Body of pancreas (tissue), 4 donors: ENCODE measurements at regions not wholly inside any gene's neighbourhood (a gene's known extent, or its start where the extent isn't known, plus 50 kb on each side); places are given as distances from the start of the nearest gene placed in this dataset.

Experiments used
- ATAC-seq: fragments of 150-250 bp; one replicate; pipeline ENCODE4 v1.9.1; 2016
- DNase-seq, 4 donors: peaks; one replicate each; pipeline ENCODE4 v3.0.0-alpha.2; 2019
- H3K27ac ChIP-seq, 4 donors: fragments of 200-600 bp; sonication (generic); 1 replicate in 3 of 4; 2 replicates in 1 of 4; pipeline versions ENCODE4 v1.5.1 to v1.6.1; 2016 to 2019; ENCODE audit warnings: mild to moderate bottlenecking in 1 of 4, mixed read lengths in 1 of 4, moderate library complexity in 1 of 4
- H3K27me3 ChIP-seq, 2 donors: fragments of 200-600 bp; sonication (generic); one replicate each; pipeline ENCODE4 v1.6.0; 2016; ENCODE audit warnings: mild to moderate bottlenecking in 1 of 2
- H3K36me3 ChIP-seq, 2 donors: fragments of 200-600 bp; sonication (generic); replicated peaks in 1 of 2; 2 replicates each; pipeline ENCODE4 v1.5.1; 2016; ENCODE audit warnings: low read depth in 2 of 2; ENCODE audit not compliant: insufficient read depth in 1 of 2
- H3K4me1 ChIP-seq: fragments of 200-600 bp; sonication (generic); one replicate; pipeline ENCODE4 v1.6.0; 2016
- H3K4me3 ChIP-seq, 2 donors: fragments of 200-600 bp; sonication (generic); 1 replicate in 1 of 2; 2 replicates in 1 of 2; pipeline ENCODE4 v1.5.1; 2016 to 2019
- H3K9me3 ChIP-seq, 3 donors: fragments of 200-600 bp; sonication (generic); 1 replicate in 2 of 3; 2 replicates in 1 of 3; pipeline ENCODE4 v1.5.1; 2016
- POLR2A ChIP-seq, 3 donors: fragments of 450-650 bp; IDR thresholded peaks; one replicate each; pipeline ENCODE4 v1.6.1; 2016; ENCODE audit warnings: antibody characterized with exemption in 3 of 3, mild to moderate bottlenecking in 2 of 3
- WGBS, 2 donors: methylation state at CpG; one replicate each; pipeline ENCODE4 v1.1.5; 2017; 5-methylcytosine and 5-hydroxymethylcytosine counted together
- intact Hi-C: fragments of 100-400 bp; cut with DNase I; formaldehyde crosslinking; loops from one replicate; pipeline ENCODE4 v1.15.1; 2023
- TF ChIP-seq, protein P1 (sequence below), 7 experiments: fragments of 450-650 bp in 4 of 7; fragments of 200-600 bp in 3 of 7; sonication (generic) in 3 of 7; IDR thresholded peaks; one replicate each; pipeline ENCODE4 v1.5.1; 2016 to 2019; ENCODE audit warnings: antibody characterized with exemption in 7 of 7

DNA sequence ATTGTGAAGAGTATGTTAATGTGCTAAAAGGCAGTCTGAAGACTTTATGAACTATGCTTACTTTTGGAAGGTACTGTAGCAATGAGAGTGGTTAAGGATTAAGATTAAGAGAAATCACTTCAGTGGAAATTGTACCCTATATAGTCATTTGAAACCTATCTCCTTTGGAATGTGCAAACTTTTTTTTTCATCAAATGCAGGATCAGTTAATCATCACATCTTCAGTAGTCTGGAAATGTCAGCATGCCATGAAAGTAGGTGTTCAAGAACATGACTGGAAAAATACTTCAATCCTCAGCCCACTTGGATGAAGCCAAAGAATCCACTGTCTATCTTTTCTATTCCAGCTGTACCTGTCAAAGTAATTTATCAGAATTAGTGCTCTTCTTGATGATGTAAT is 157.8 kb upstream of the TMEM161B start:
- DNase-seq (no peak), ATAC-seq (no peak)
- no peaks in the 10 kb centered on the region for H3K36me3 ChIP-seq
- no peaks in the 10 kb centered on the region for H3K27me3 ChIP-seq
- no peaks in the 10 kb centered on the region for H3K4me1 ChIP-seq
- no peak overlapping the region for H3K27ac ChIP-seq
- TF ChIP-seq, protein P1, sequence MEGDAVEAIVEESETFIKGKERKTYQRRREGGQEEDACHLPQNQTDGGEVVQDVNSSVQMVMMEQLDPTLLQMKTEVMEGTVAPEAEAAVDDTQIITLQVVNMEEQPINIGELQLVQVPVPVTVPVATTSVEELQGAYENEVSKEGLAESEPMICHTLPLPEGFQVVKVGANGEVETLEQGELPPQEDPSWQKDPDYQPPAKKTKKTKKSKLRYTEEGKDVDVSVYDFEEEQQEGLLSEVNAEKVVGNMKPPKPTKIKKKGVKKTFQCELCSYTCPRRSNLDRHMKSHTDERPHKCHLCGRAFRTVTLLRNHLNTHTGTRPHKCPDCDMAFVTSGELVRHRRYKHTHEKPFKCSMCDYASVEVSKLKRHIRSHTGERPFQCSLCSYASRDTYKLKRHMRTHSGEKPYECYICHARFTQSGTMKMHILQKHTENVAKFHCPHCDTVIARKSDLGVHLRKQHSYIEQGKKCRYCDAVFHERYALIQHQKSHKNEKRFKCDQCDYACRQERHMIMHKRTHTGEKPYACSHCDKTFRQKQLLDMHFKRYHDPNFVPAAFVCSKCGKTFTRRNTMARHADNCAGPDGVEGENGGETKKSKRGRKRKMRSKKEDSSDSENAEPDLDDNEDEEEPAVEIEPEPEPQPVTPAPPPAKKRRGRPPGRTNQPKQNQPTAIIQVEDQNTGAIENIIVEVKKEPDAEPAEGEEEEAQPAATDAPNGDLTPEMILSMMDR (IDR thresholded peaks at IDR 0.05), result no peak
- no peak for TF ChIP-seq POLR2A (IDR thresholded peaks at IDR 0.05)
- no peak overlapping the region for H3K4me3 ChIP-seq
- intact Hi-C loops, result no loop called here
- H3K9me3 ChIP-seq, result no peaks in the 10 kb centered on the region

DNA sequence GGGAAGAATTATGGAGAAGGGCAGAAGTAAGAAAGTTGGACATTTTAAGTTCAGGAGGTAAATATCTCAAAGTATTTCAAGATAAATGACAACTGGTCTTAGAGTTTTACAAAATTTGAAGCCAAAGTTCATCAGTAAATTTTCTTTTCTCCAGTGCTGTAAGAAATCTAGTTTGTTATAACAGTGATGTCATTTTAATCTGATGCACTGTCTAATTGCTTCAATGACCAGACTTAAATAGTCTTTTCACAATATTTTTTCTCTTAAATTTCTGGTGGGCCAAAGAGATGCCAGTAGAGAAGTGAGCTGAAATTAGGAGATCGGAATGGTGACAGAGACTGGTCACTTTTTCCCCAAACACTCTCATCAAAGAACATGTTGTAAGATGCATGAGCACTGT is 156.5 kb upstream of the TMEM161B start:
- intact Hi-C loops, result no loop called here
- H3K27ac ChIP-seq, result no peak overlapping the region
- 70 to 81% methylated on average over 1 of the region's 1 CpG for WGBS, 2 donors
- ATAC-seq (no peak), DNase-seq (no peak)
- H3K27me3 ChIP-seq, result no peaks in the 10 kb centered on the region
- no peaks in the 10 kb centered on the region for H3K9me3 ChIP-seq
- H3K4me3 ChIP-seq, result no peak overlapping the region
- no peak for TF ChIP-seq POLR2A (IDR thresholded peaks at IDR 0.05)
- TF ChIP-seq, protein P1 (IDR thresholded peaks at IDR 0.05), result no peak
- H3K36me3 ChIP-seq, result no peaks in the 10 kb centered on the region
- H3K4me1 ChIP-seq, result no peaks in the 10 kb centered on the region

DNA sequence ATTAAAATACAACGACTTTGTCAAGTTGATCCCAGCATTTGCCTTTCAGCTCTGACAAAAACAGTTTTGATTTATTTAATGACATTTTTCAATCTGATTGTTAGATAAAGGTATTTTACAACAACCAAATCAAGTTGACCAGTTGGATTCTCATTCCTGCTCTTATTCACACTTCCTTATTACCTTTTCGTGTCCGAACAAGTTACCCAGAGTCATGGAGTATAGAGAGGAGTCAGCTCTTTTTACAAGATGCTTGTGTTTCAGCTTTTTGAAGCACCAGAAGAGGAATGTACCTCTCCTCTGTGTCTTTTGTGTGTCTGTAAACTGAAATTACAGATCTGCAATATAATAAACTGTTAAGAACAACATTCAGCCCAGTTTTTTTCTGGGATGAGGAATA is 151.3 kb upstream of the TMEM161B start:
- DNase-seq, result no peak

DNA sequence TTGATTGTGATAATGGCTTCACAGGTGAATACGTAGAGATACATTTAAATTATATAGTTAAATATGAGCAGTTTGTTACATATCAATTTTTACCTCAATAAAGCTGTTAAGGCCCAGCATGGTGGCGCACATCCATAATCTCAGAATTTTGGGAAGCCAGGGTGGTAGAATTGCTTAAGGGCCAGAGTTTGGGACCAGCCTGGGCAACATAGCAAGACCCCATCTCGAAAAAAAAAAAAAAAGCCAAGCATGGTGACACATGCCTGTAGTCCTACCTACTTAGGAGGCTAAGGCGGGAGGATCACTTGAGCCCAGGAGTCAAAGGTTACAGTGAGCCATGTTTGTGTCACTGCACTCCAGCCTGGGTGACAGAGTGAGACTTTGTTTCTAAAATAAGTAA is 138.7 kb upstream of the TMEM161B start:
- Histone ChIP-seq H3K27ac (no peak overlapping the region), H3K36me3 (no peaks in the 10 kb centered on the region), H3K9me3 (no peaks in the 10 kb centered on the region), H3K4me3 (no peak overlapping the region), H3K27me3 (no peaks in the 10 kb centered on the region), H3K4me1 (no peaks in the 10 kb centered on the region)
- intact Hi-C loops, result no loop called here
- ATAC-seq (no peak), DNase-seq (no peak)
- WGBS, 2 donors, result 67 to 73% methylated on average over 4 of the region's 4 CpGs
- TF ChIP-seq POLR2A (IDR thresholded peaks at IDR 0.05), result no peak
- TF ChIP-seq, protein P1 (IDR thresholded peaks at IDR 0.05), result no peak

More for the DNA sequence above, 151.3 kb upstream of the TMEM161B start:
- Histone ChIP-seq H3K27me3 (no peaks in the 10 kb centered on the region), H3K36me3 (no peaks in the 10 kb centered on the region), H3K4me1 (no peaks in the 10 kb centered on the region), H3K4me3 (no peak overlapping the region), H3K9me3 (no peaks in the 10 kb centered on the region), H3K27ac (no peak overlapping the region)
- TF ChIP-seq, protein P1 (IDR thresholded peaks at IDR 0.05), result no peak
- TF ChIP-seq POLR2A (IDR thresholded peaks at IDR 0.05), result no peak
- intact Hi-C loops, result no loop called here
- no peak for ATAC-seq
- 71 to 79% methylated on average over 3 of the region's 3 CpGs for WGBS, 2 donors

DNA sequence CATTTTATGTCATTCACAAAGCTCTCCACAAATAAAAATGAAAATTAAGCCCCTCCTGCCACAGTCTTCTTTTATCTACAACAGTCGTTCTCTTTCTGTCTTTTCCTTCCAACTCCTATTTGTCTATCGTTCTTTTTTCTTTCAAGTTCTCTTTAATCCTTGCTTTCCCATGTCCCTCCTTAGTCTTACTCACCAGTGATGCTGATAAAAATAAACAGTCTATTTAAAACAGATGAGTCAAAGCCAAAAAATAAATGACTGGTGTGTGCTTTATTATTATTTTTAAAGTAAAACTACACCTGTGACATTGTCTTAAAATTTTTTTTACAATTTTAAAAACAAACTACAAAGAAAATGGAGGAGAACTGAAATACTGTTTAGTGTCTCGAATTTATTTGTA is 137.1 kb upstream of the TMEM161B start:
- Histone ChIP-seq H3K36me3 (no peaks in the 10 kb centered on the region), H3K4me1 (no peaks in the 10 kb centered on the region), H3K27ac (no peak overlapping the region), H3K27me3 (no peaks in the 10 kb centered on the region), H3K4me3 (no peak overlapping the region), H3K9me3 (no peaks in the 10 kb centered on the region)
- DNase-seq (no peak), ATAC-seq (no peak)
- intact Hi-C loops, result no loop called here
- TF ChIP-seq, protein P1 (IDR thresholded peaks at IDR 0.05), result no peak
- no peak for TF ChIP-seq POLR2A (IDR thresholded peaks at IDR 0.05)
- 55 to 59% methylated on average over 3 of the region's 3 CpGs for WGBS, 2 donors
